K562 (cell line): ENCODE measurements at regions not wholly inside any gene's neighbourhood (a gene's known extent, or its start where the extent isn't known, plus 50 kb on each side); places are given as distances from the start of the nearest gene placed in this dataset.
"Not testable (repeated sequence)": the region's sequence is repeated elsewhere in the genome, so short reads cannot be mapped to it uniquely, and the experiment has no call there.

Source experiments
- ATAC-seq: fragments of 200-7000 bp; cut with Tn5 transposase; 3 replicates; pipeline ENCODE4 v1.9.1; 2020; ENCODE audit warnings: moderate library complexity
- BruUV-seq: library from RNA; stranded (reverse); fragments of 400-500 nt; replicated peaks from 2 replicates; lab custom pipeline; 2021; lab: Mats Ljungman, UMichigan
- CTCF ChIA-PET: fragments of 300-600 bp; formaldehyde crosslinking; extraction: SDS; loops from one replicate; lab custom pipeline; 2021; ENCODE audit warnings: low intra/inter-chr PET ratio; lab: Yijun Ruan, JAX
- POLR2A ChIA-PET: fragments of 300-600, 350-650 bp; sonication (Branson Sonifier 250); formaldehyde crosslinking; extraction: SDS; loops from one replicate; lab custom pipeline; 2021; ENCODE audit warnings: antibody characterized with exemption, inconsistent platforms; lab: Yijun Ruan, JAX
- DNase-seq, 4 experiments: peaks; one replicate each; pipeline versions ENCODE4 v3.0.0 to v3.0.0-alpha.2; 2011 to 2018; ENCODE audit warnings: low spot score in 3 of 4, mixed read lengths in 3 of 4; ENCODE audit errors: extremely low read depth in 1 of 4
- FAIRE-seq: peaks from 2 replicates; lab custom pipeline; 2011; peaks lifted over from hg19 to GRCh38; lab: Jason Lieb, UNC
- H2AFZ ChIP-seq: 2 replicates; pipeline ENCODE4 v1.6.0; 2011; ENCODE audit warnings: low read depth, low read length, control low read depth, inconsistent platforms
- H3K27ac ChIP-seq: fragments of 200-600 bp; 3 replicates; pipeline ENCODE4 v1.8.0; 2011; ENCODE audit warnings: low read depth, mild to moderate bottlenecking, control low read depth, inconsistent platforms, low read length, moderate library complexity, mixed read lengths; ENCODE audit errors: extremely low read depth
- H3K27me3 ChIP-seq, 2 experiments: fragments of 300-600 bp in 1 of 2; 2 replicates in 1 of 2; 3 replicates in 1 of 2; pipeline versions ENCODE4 v1.6.0 to v1.8.0; 2011; ENCODE audit warnings: inconsistent platforms in 2 of 2, low read length in 2 of 2, mild to moderate bottlenecking in 1 of 2, mixed read lengths in 1 of 2, moderate library complexity in 1 of 2; ENCODE audit not compliant: control insufficient read depth in 2 of 2, insufficient read depth in 2 of 2
- H3K36me3 ChIP-seq: fragments of 300-600 bp; 3 replicates; pipeline ENCODE4 v1.8.0; 2011; ENCODE audit warnings: mild to moderate bottlenecking, low read length, inconsistent platforms; ENCODE audit not compliant: control insufficient read depth, insufficient read depth
- H3K4me1 ChIP-seq, 2 experiments: fragments of 200-600 bp in 1 of 2; replicated peaks in 1 of 2; 2 replicates in 1 of 2; 3 replicates in 1 of 2; pipeline versions ENCODE4 v1.5.1 to v1.8.0; 2011; ENCODE audit warnings: inconsistent platforms in 2 of 2, low read length in 2 of 2, mild to moderate bottlenecking in 1 of 2, mixed read lengths in 1 of 2, moderate library complexity in 1 of 2; ENCODE audit not compliant: control insufficient read depth in 2 of 2, insufficient read depth in 2 of 2
- H3K4me2 ChIP-seq: 2 replicates; pipeline ENCODE4 v1.6.1; 2011; ENCODE audit warnings: low read length, control low read depth, inconsistent platforms, mixed read lengths; ENCODE audit not compliant: insufficient read depth
- H3K4me3 ChIP-seq: fragments of 200-600 bp; sonication (generic), shearing (Covaris generic); 2 replicates; pipeline ENCODE4 v1.5.1; 2016; ENCODE audit warnings: control low read depth, inconsistent platforms
- H3K79me2 ChIP-seq: fragments of 200-600 bp; 3 replicates; pipeline ENCODE4 v1.8.0; 2011; ENCODE audit warnings: low read length, inconsistent platforms; ENCODE audit not compliant: control insufficient read depth, insufficient read depth
- H3K9ac ChIP-seq, 2 experiments: 2 replicates each; pipeline versions ENCODE4 v1.6.0 to v1.6.1; 2011; ENCODE audit warnings: low read depth in 2 of 2, low read length in 2 of 2, control low read depth in 1 of 2, inconsistent platforms in 1 of 2, mild to moderate bottlenecking in 1 of 2, mixed read lengths in 1 of 2; ENCODE audit not compliant: insufficient read depth in 1 of 2
- H3K9me1 ChIP-seq: one replicate; pipeline ENCODE4 v1.6.0; 2011; ENCODE audit warnings: inconsistent platforms, mild to moderate bottlenecking, low read length, moderate library complexity; ENCODE audit not compliant: control insufficient read depth, insufficient read depth
- H3K9me3 ChIP-seq: replicated peaks from 2 replicates; pipeline ENCODE4 v1.5.1; 2011; ENCODE audit warnings: low read depth, low read length, inconsistent platforms; ENCODE audit not compliant: control insufficient read depth, insufficient read depth
- H4K20me1 ChIP-seq: replicated peaks from 2 replicates; pipeline ENCODE4 v1.6.1; 2011; ENCODE audit warnings: low read length, inconsistent platforms, mixed read lengths; ENCODE audit not compliant: control insufficient read depth, insufficient read depth
- ELK1 ChIP-seq: sonication (generic); formaldehyde crosslinking; IDR thresholded peaks from 2 replicates; pipeline ENCODE4 v1.8.1; 2022; ENCODE audit warnings: missing genetic modification reagents
- LCOR ChIP-seq: sonication (generic); formaldehyde crosslinking; IDR thresholded peaks from 2 replicates; pipeline ENCODE4 v1.8.0; 2022; ENCODE audit warnings: mild to moderate bottlenecking, missing genetic modification reagents
- RNF2 ChIP-seq: sonication (generic); IDR thresholded peaks from 2 replicates; pipeline ENCODE4 v1.6.1; 2016
- SP1 ChIP-seq: sonication (generic); formaldehyde crosslinking; IDR thresholded peaks from 2 replicates; pipeline ENCODE4 v1.8.1; 2022; ENCODE audit warnings: mild to moderate bottlenecking, missing genetic modification reagents
- SRSF1 ChIP-seq: fragments of 200-400 bp; formaldehyde crosslinking; IDR thresholded peaks from 2 replicates; pipeline ENCODE4 v1.6.1; 2017; ENCODE audit warnings: mild to moderate bottlenecking, low read depth, low read length, moderate library complexity
- TSC22D4 ChIP-seq: fragments of 450-650 bp; IDR thresholded peaks from 2 replicates; pipeline ENCODE4 v1.6.1; 2016; ENCODE audit warnings: missing genetic modification characterization, missing biosample characterization, control low read depth
- ZNF23 ChIP-seq: fragments of 250-450 bp; sonication (Bioruptor Pico); IDR thresholded peaks from 2 replicates; pipeline ENCODE4 v1.4.0; 2020; ENCODE audit warnings: mild to moderate bottlenecking
- ZNF239 ChIP-seq: fragments of 250-450 bp; sonication (Bioruptor Pico); IDR thresholded peaks from 2 replicates; pipeline ENCODE4 v1.4.0; 2020; ENCODE audit warnings: mild to moderate bottlenecking
- ZNF561 ChIP-seq: fragments of 450-650 bp; formaldehyde crosslinking; conservative IDR thresholded peaks from 2 replicates; pipeline ENCODE4 v1.4.0; 2020; ENCODE audit warnings: mild to moderate bottlenecking, moderate library complexity
- ZNF639 ChIP-seq, 2 experiments: fragments of 200-800 bp in 1 of 2; sonication (Bioruptor generic) in 1 of 2; sonication (generic) in 1 of 2; formaldehyde crosslinking in 1 of 2; IDR thresholded peaks in 1 of 2; conservative IDR thresholded peaks in 1 of 2; 2 replicates each; pipeline versions ENCODE4 v1.5.0 to v1.6.1; 2016 to 2020; ENCODE audit warnings: missing compliant biosample characterization in 1 of 2, missing genetic modification characterization in 1 of 2, missing genetic modification reagents in 1 of 2
- WGBS: fragments of 100-300 bp; shearing (Covaris generic); methylation state at CpG from one replicate; pipeline ENCODE4 v1.1.6; 2016; ENCODE audit warnings: low coverage, mixed read lengths; ENCODE audit not compliant: insufficient coverage; ENCODE audit errors: missing lambda C conversion rate; 5-methylcytosine and 5-hydroxymethylcytosine counted together
- in situ Hi-C: fragments of 300-500 bp; cut with MboI; formaldehyde crosslinking; loops from 4 replicates; pipeline ENCODE4 v1.15.0; 2018; ENCODE audit warnings: inconsistent platforms, mixed read lengths
- intact Hi-C: fragments of 100-400 bp; cut with micrococcal nuclease; formaldehyde crosslinking; loops from 2 replicates; pipeline ENCODE4 v1.14.2; 2022

GRCh38 chr6:144493035-144493910 is 208.1 kb downstream of the UTRN start:
- DNase-seq (no peak), ATAC-seq (no peak), FAIRE-seq (no peak)
- Histone ChIP-seq H3K36me3 (no peaks in the 10 kb centered on the region), H3K27me3 (no peaks in the 10 kb centered on the region), H2AFZ (no peak overlapping the region), H3K4me3 (no peak overlapping the region), H3K9me1 (no peaks in the 10 kb centered on the region), H4K20me1 (no peaks in the 10 kb centered on the region), H3K9me3 (no peaks in the 10 kb centered on the region), H3K79me2 (no peaks in the 10 kb centered on the region), H3K27ac (no peak overlapping the region), H3K9ac (no peak overlapping the region), H3K4me1 (no peaks in the 10 kb centered on the region), H3K4me2 (no peak overlapping the region)
- CTCF ChIA-PET = no interaction called here
- intact Hi-C loops (no loop called here), in situ Hi-C loops (no loop called here)
- no TSS peak for BruUV-seq
- TF ChIP-seq SRSF1 (no peak), TSC22D4 (tag) (no peak), ZNF561 (CRISPR knock-in tag) (no peak), ZNF23 (CRISPR knock-in tag) (no peak), SP1 (CRISPR knock-in tag) (no peak), RNF2 (no peak), ZNF639 (CRISPR knock-in tag; conservative IDR thresholded peaks at IDR 0.05 in 1 of 2, IDR thresholded peaks at IDR 0.05 in 1 of 2) (no peak), LCOR (CRISPR knock-in tag) (no peak), ELK1 (CRISPR knock-in tag) (no peak), ZNF239 (CRISPR knock-in tag) (no peak)
- POLR2A ChIA-PET = interaction anchor here (0.7 kb wide), 1 partner anchor 55 kb away, joined by 3 read pairs; no protein-coding TSS in a partner anchor
- 26% methylated on average over 6 of the region's 6 CpGs for WGBS

- H4K20me1 ChIP-seq, CTCF ChIA-PET: not testable (repeated sequence)
Measured at GRCh38 chr6:144495076-144495475, 209.9 kb downstream of the UTRN start.

More at GRCh38 chr6:144495076-144495475, 209.9 kb downstream of the UTRN start:
- H3K9me1 ChIP-seq, H3K36me3 ChIP-seq, FAIRE-seq, H3K27me3 ChIP-seq, H3K4me2 ChIP-seq, H3K79me2 ChIP-seq, H3K27ac ChIP-seq, H3K4me3 ChIP-seq, BruUV-seq, H3K9ac ChIP-seq, H3K9me3 ChIP-seq, intact Hi-C loops, ATAC-seq, POLR2A ChIA-PET, DNase-seq, H2AFZ ChIP-seq, in situ Hi-C loops, H3K4me1 ChIP-seq: not testable (repeated sequence)
- 65% methylated on average over 19 of the region's 22 CpGs for WGBS
